Naive thymus-derived CD8-positive, alpha-beta T cell (primary cell): ENCODE measurements at regions not wholly inside any gene's neighbourhood (a gene's known extent, or its start where the extent isn't known, plus 50 kb on each side); places are given as distances from the start of the nearest gene placed in this dataset.
"Not testable (repeated sequence)": the region's sequence is repeated elsewhere in the genome, so short reads cannot be mapped to it uniquely, and the experiment has no call there.

Experiments used
- ATAC-seq, 2 donors: fragments of 150-1000 bp; cut with Tn5 transposase in 1 of 2; sonication (Bioruptor Pico), chemical (Tn5 transposase) in 1 of 2; 1 replicate in 1 of 2; 2 replicates in 1 of 2; pipeline ENCODE4 v1.10.0; 2021; ENCODE audit warnings: mild to moderate bottlenecking in 2 of 2, moderate library complexity in 2 of 2
- POLR2A ChIA-PET: fragments of 350-600 bp; sonication (Branson Sonifier 250); formaldehyde crosslinking; loops from one replicate; lab custom pipeline; 2021; ENCODE audit warnings: antibody characterized with exemption; lab: Charles Lee
- DNase-seq, 10 donors: peaks; one replicate each; pipeline versions ENCODE4 v3.0.0 to v3.0.0-alpha.2; 2020 to 2022
- H3K27ac Mint-ChIP-seq, 10 donors: one replicate each; pipeline ENCODE4 v1.8.0; 2020 to 2022; ENCODE audit warnings: mild to moderate bottlenecking in 10 of 10, mixed read lengths in 10 of 10, moderate library complexity in 4 of 10, inconsistent platforms in 1 of 10
- H3K27me3 Mint-ChIP-seq, 5 donors: one replicate each; pipeline ENCODE4 v1.8.0; 2021 to 2022; ENCODE audit warnings: mixed read lengths in 5 of 5
- H3K36me3 Mint-ChIP-seq, 3 donors: one replicate each; pipeline ENCODE4 v1.8.0; 2020 to 2022; ENCODE audit warnings: mixed read lengths in 3 of 3, mild to moderate bottlenecking in 2 of 3, inconsistent platforms in 1 of 3
- H3K4me1 Mint-ChIP-seq, 4 donors: one replicate each; pipeline ENCODE4 v1.8.0; 2021 to 2022; ENCODE audit warnings: mixed read lengths in 4 of 4
- H3K4me3 Mint-ChIP-seq, 10 donors: one replicate each; pipeline ENCODE4 v1.8.0; 2020 to 2022; ENCODE audit warnings: mild to moderate bottlenecking in 10 of 10, mixed read lengths in 10 of 10, moderate library complexity in 6 of 10, inconsistent platforms in 1 of 10
- H3K9me3 Mint-ChIP-seq, 9 donors: one replicate each; pipeline ENCODE4 v1.8.0; 2020 to 2022; ENCODE audit warnings: mixed read lengths in 9 of 9, mild to moderate bottlenecking in 3 of 9, inconsistent platforms in 1 of 9, moderate library complexity in 1 of 9

GRCh38 chr2:91742973-91743490 is 3051.6 kb downstream of the RPIA start:
- H3K36me3 Mint-ChIP-seq, H3K4me1 Mint-ChIP-seq, H3K4me3 Mint-ChIP-seq, ATAC-seq, H3K27ac Mint-ChIP-seq, POLR2A ChIA-PET, DNase-seq: not testable (repeated sequence)
- peaks cover 0 to 20% (median 3%) of the 10 kb centered on the region in 9 donors for H3K9me3 Mint-ChIP-seq
- peaks cover 0 to 28% (median 4%) of the 10 kb centered on the region in 5 donors for H3K27me3 Mint-ChIP-seq

DNA sequence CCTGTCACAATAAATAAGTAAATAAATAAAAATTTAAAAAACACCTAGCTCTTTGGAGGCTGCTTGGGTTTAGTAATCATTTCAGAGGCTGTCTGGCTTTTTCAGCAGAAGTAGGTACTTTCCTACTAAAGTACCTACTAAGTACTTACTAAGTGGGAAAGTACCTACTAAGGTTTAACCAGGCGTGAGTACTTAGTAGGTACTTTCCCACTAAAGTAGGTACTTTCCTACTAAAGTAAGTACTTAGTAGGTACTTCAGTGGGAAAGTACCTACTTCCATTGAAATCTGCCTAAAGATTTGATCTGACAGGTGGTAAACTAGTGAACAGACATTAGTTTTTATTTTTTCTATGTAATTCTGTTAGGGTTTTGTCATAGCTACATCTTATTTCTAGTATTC is 3052.4 kb downstream of the RPIA start:
- ATAC-seq, DNase-seq, H3K27ac Mint-ChIP-seq, H3K4me1 Mint-ChIP-seq, H3K4me3 Mint-ChIP-seq, H3K36me3 Mint-ChIP-seq, POLR2A ChIA-PET: not testable (repeated sequence)
- Mint-ChIP-seq H3K27me3 (peaks cover 3 to 37% (median 8%) of the 10 kb centered on the region in 5 donors), H3K9me3 (peaks cover 1 to 28% (median 5%) of the 10 kb centered on the region in 9 donors)

DNA sequence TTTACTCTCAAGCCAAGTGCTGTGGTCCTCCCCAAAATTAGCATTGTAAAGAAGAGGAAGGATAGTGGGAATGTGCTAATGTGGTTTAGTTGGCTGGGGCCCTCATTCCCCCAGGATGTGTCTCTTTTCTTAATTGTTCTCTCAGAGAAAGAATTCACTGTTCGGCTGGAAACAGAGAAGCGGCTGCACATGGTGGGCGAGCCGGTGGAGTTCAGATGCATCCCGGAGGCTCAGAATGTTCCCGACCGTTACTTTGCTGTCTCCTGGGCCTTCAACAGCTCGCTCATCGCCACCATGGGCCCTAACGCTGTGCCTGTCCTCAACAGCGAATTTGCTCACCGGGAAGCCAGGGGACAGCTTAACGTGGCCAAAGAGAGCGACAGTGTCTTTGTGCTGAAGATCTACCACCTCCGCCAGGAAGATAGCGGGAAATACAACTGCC is 3053.2 kb downstream of the RPIA start:
- not testable (repeated sequence) for H3K4me3 Mint-ChIP-seq
- H3K27me3 Mint-ChIP-seq: peaks cover 3 to 45% (median 8%) of the 10 kb centered on the region in 5 donors

GRCh38 chr2:91748902-91749301 is 3057.4 kb downstream of the RPIA start:
- peak; percentile 57 to 88 for ATAC-seq
- H3K27me3 Mint-ChIP-seq: peaks cover 0 to 19% (median 6%) of the 10 kb centered on the region in 5 donors
- no peak overlapping the region for H3K27ac Mint-ChIP-seq
- H3K9me3 Mint-ChIP-seq: peaks cover 0 to 17% (median 2%) of the 10 kb centered on the region in 9 donors
- no peak overlapping the region for H3K4me3 Mint-ChIP-seq
- H3K36me3 Mint-ChIP-seq: peaks cover 0 to 5% (median 4%) of the 10 kb centered on the region in 3 donors
- no peaks in the 10 kb centered on the region for H3K4me1 Mint-ChIP-seq
- DNase-seq: peak in 2 of 10 donors; percentile 3
- POLR2A ChIA-PET: no interaction called here

More for the DNA sequence above, 3053.2 kb downstream of the RPIA start:
- DNase-seq, POLR2A ChIA-PET, H3K36me3 Mint-ChIP-seq, ATAC-seq, H3K4me1 Mint-ChIP-seq, H3K27ac Mint-ChIP-seq: not testable (repeated sequence)
- peaks cover 1 to 35% (median 9%) of the 10 kb centered on the region in 9 donors for H3K9me3 Mint-ChIP-seq

GRCh38 chr2:91749665-91750064 is 3058.2 kb downstream of the RPIA start:
- not testable (repeated sequence) for H3K4me1 Mint-ChIP-seq, DNase-seq

DNA sequence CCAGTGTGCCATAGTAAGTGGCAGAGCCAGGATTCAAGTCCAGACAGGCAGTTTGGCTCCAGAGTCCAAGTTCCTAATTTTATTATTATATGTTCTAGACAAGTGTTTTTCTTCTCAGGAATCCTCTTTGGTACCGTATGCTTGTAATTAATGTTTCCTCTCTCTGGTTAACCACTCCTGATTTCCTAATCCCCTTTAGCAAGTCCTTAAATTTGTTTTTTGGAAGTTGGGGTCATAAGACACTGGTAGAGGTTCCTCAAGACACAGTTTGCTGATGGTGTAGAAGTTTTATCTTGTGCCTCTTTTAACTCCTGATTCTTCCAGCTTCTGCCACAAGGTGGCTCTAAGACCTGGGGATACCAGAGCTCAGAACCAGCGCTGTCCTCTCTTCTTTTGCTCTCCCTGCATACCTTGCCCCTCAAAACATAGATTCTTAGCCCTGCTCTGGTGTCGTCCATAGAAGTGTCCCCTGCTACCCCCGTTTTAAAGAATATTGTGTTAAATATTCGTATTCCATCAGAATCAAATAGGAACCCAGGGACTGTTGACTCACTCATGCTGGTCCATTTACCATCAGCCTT is 3068.0 kb downstream of the RPIA start:
- H3K4me1 Mint-ChIP-seq, POLR2A ChIA-PET, H3K36me3 Mint-ChIP-seq, DNase-seq, H3K4me3 Mint-ChIP-seq, H3K9me3 Mint-ChIP-seq, H3K27ac Mint-ChIP-seq, ATAC-seq: not testable (repeated sequence)
- peaks cover 1 to 13% (median 4%) of the 10 kb centered on the region in 5 donors for H3K27me3 Mint-ChIP-seq

More at GRCh38 chr2:91749665-91750064, 3058.2 kb downstream of the RPIA start:
- H3K4me3 Mint-ChIP-seq, H3K36me3 Mint-ChIP-seq, ATAC-seq, H3K27ac Mint-ChIP-seq, POLR2A ChIA-PET: not testable (repeated sequence)
- Mint-ChIP-seq H3K9me3 (peaks cover 0 to 17% (median 2%) of the 10 kb centered on the region in 9 donors), H3K27me3 (peaks cover 0 to 19% (median 6%) of the 10 kb centered on the region in 5 donors)

DNA sequence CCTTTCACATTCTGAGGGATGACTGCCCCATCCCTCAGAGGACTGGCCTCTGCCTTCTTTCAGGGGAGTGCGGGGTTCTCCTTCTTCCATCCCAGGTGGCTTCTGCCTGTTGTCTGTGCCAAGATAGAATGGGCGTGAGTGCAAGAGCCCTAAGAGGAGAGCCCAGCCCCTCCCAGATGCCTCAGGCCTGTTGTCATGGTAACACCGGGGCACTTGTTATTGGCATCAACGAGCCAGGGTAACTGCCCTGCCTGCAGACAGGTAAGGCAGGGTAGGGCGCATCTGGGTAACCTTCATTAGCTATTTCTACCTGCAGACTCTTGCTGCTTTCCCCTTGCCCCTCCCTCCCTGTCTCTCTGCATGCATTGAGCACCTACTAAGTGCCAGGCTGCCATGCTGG is 3069.2 kb downstream of the RPIA start:
- H3K27me3 Mint-ChIP-seq: peaks cover 1 to 13% (median 4%) of the 10 kb centered on the region in 5 donors
- H3K4me1 Mint-ChIP-seq, POLR2A ChIA-PET, DNase-seq, H3K4me3 Mint-ChIP-seq, H3K36me3 Mint-ChIP-seq, H3K9me3 Mint-ChIP-seq, ATAC-seq, H3K27ac Mint-ChIP-seq: not testable (repeated sequence)

DNA sequence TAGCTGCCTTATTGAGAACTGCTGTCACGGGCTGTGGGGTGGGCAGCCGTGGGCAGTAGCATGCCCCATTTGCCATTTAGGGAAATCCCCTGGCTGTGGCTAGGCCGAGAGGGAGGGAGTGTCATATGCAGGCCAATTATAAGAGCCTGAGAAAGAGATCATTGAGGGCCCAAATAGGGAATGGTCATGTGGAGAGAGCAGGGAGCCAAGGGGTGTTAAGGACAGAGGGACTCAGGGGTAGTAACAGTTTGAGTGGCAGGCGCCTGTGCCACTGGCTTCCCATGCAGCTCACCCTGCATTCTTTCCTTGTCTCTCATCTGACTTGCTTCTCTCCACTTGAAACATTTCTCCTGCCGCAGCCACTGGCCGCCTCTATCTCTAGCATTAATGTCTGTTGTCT is 3070.8 kb downstream of the RPIA start:
- H3K27me3 Mint-ChIP-seq: peaks cover 0 to 12% (median 2%) of the 10 kb centered on the region in 5 donors
- POLR2A ChIA-PET, DNase-seq, H3K27ac Mint-ChIP-seq, H3K36me3 Mint-ChIP-seq, H3K4me3 Mint-ChIP-seq, H3K9me3 Mint-ChIP-seq, H3K4me1 Mint-ChIP-seq, ATAC-seq: not testable (repeated sequence)

GRCh38 chr2:91763710-91764109 is 3072.2 kb downstream of the RPIA start:
- H3K27me3 Mint-ChIP-seq: peaks cover 0 to 12% (median 2%) of the 10 kb centered on the region in 5 donors
- DNase-seq, H3K9me3 Mint-ChIP-seq, H3K36me3 Mint-ChIP-seq, H3K4me3 Mint-ChIP-seq, H3K4me1 Mint-ChIP-seq, ATAC-seq, POLR2A ChIA-PET: not testable (repeated sequence)
- H3K27ac Mint-ChIP-seq: peak overlapping the region in 1 of 10 donors; percentile 29

GRCh38 chr2:91764581-91765002 is 3073.1 kb downstream of the RPIA start:
- ATAC-seq, DNase-seq, POLR2A ChIA-PET, H3K27ac Mint-ChIP-seq, H3K4me3 Mint-ChIP-seq, H3K36me3 Mint-ChIP-seq, H3K9me3 Mint-ChIP-seq, H3K4me1 Mint-ChIP-seq: not testable (repeated sequence)
- H3K27me3 Mint-ChIP-seq: peaks cover 0 to 10% (median 2%) of the 10 kb centered on the region in 5 donors

- peak overlapping the region in 1 of 10 donors; percentile 11 for H3K27ac Mint-ChIP-seq
- H3K9me3 Mint-ChIP-seq, H3K4me3 Mint-ChIP-seq, DNase-seq, H3K4me1 Mint-ChIP-seq, ATAC-seq, H3K36me3 Mint-ChIP-seq, POLR2A ChIA-PET: not testable (repeated sequence)
- peaks cover 0 to 10% (median 2%) of the 10 kb centered on the region in 5 donors for H3K27me3 Mint-ChIP-seq
Measured at GRCh38 chr2:91765018-91765754, 3073.7 kb downstream of the RPIA start.

- ATAC-seq, POLR2A ChIA-PET, DNase-seq, H3K4me1 Mint-ChIP-seq, H3K4me3 Mint-ChIP-seq, H3K36me3 Mint-ChIP-seq, H3K27ac Mint-ChIP-seq, H3K9me3 Mint-ChIP-seq: not testable (repeated sequence)
- H3K27me3 Mint-ChIP-seq: peaks cover 0 to 10% (median 1%) of the 10 kb centered on the region in 5 donors
Measured at GRCh38 chr2:91766349-91767048, 3075.0 kb downstream of the RPIA start.
